ENCODE measurements at regions not wholly inside any gene's neighbourhood (a gene's known extent, or its start where the extent isn't known, plus 50 kb on each side); places are given as distances from the start of the nearest gene placed in this dataset.

GRCh38 chr3:162200836-162201235 lies 704.2 kb downstream of the OTOL1 start:
- no peak for TF ChIP-seq CTCF (IDR thresholded peaks at IDR 0.05)
- no peak for TF ChIP-seq TCF12 (IDR thresholded peaks at IDR 0.05)
- no peak for TF ChIP-seq MAX (IDR thresholded peaks at IDR 0.05; ENCODE audit: low read depth)
- no peak for TF ChIP-seq MXI1 (IDR thresholded peaks at IDR 0.05; ENCODE audit: low read depth, low read length)
- TF ChIP-seq REST (IDR thresholded peaks at IDR 0.05; ENCODE audit: low read depth, low read length): no peak
- TF ChIP-seq CHD2 (IDR thresholded peaks at IDR 0.05; ENCODE audit: low read length, partially characterized antibody): no peak
